ENCODE measurements at regions not wholly inside any gene's neighbourhood (a gene's known extent, or its start where the extent isn't known, plus 50 kb on each side); places are given as distances from the start of the nearest gene placed in this dataset.

GRCh38 chr4:110381784-110382183, 94.2 kb upstream of the ENPEP start:
- H3F3A ChIP-seq (replicated peaks; ENCODE audit: low read depth): no peaks in the 10 kb centered on the region
- no peaks in the 10 kb centered on the region for H3K36me3 ChIP-seq (ENCODE audit: insufficient read depth)
- H3K4me2 ChIP-seq: no peak overlapping the region
- H3K9me2 ChIP-seq (ENCODE audit: insufficient read depth): no peaks in the 10 kb centered on the region; the same call in 1 of the 2 replicates
- no peaks in the 10 kb centered on the region for H4K20me1 ChIP-seq (replicated peaks; ENCODE audit: insufficient read depth)
- no peaks in the 10 kb centered on the region for H3K4me1 ChIP-seq (ENCODE audit: insufficient read depth)
- peaks cover 2% of the 10 kb centered on the region for H3K27me3 Mint-ChIP-seq (ENCODE audit: insufficient read depth, low read depth, poor library complexity)
- H3K4me1 Mint-ChIP-seq: no peaks in the 10 kb centered on the region
- peaks cover 26% of the 10 kb centered on the region for H3K9me3 Mint-ChIP-seq
- TF ChIP-seq EZH2phosphoT487 (IDR thresholded peaks at IDR 0.05; ENCODE audit: unreplicated experiment): no peak
- no peak for TF ChIP-seq ZNF114 (CRISPR knock-in tag; IDR thresholded peaks at IDR 0.05)
- no peak for TF ChIP-seq ETS1 (IDR thresholded peaks at IDR 0.05)
- no peak for TF ChIP-seq REST (IDR thresholded peaks at IDR 0.05; ENCODE audit: unreplicated experiment)
- no peak for TF ChIP-seq CTCF (conservative IDR thresholded peaks at IDR 0.05; ENCODE audit: low read depth in 2 of 2)
- TF ChIP-seq ZNF331 (CRISPR knock-in tag; IDR thresholded peaks at IDR 0.05; ENCODE audit: low read depth): no peak
- no peak for TF ChIP-seq NANOG (IDR thresholded peaks at IDR 0.05; ENCODE audit: borderline replicate concordance)
- TF ChIP-seq STAT1 (IDR thresholded peaks at IDR 0.05; ENCODE audit: unreplicated experiment): no peak
- H3K79me2 ChIP-seq (replicated peaks; ENCODE audit: insufficient read depth): no peaks in the 10 kb centered on the region
- no peak overlapping the region for H3K4me3 Mint-ChIP-seq
- DNase-seq (ENCODE audit: low spot score): no peak
- H2AFZ ChIP-seq: no peak overlapping the region; the same call in 1 of the 2 replicates
- H3K36me3 Mint-ChIP-seq (ENCODE audit: low read depth): peaks cover 16% of the 10 kb centered on the region; the same call in 2 of the 3 replicates
- H3K27ac ChIP-seq (ENCODE audit: low read depth): no peak overlapping the region
- H3K4me3 ChIP-seq: no peak overlapping the region
- H3K27ac Mint-ChIP-seq: no peak overlapping the region
- ATAC-seq: no peak
- no peaks in the 10 kb centered on the region for H3K27me3 ChIP-seq (ENCODE audit: insufficient read depth)

GRCh38 chr4:110372485-110372884, 103.5 kb upstream of the ENPEP start:
- Mint-ChIP-seq H3K27ac (no peak overlapping the region), H3K36me3 (ENCODE audit: low read depth) (no peaks in the 10 kb centered on the region), H3K27me3 (ENCODE audit: insufficient read depth, low read depth, poor library complexity) (no peaks in the 10 kb centered on the region), H3K4me3 (no peak overlapping the region), H3K4me1 (peaks cover 6% of the 10 kb centered on the region; the same call in 1 of the 3 replicates), H3K9me3 (no peaks in the 10 kb centered on the region)
- ATAC-seq (no peak), DNase-seq (ENCODE audit: low spot score) (no peak)
- Histone ChIP-seq H2AFZ (peak overlapping the region; percentile 72; the same call in 1 of the 2 replicates), H3K4me3 (no peak overlapping the region), H3F3A (replicated peaks; ENCODE audit: low read depth) (no peaks in the 10 kb centered on the region), H3K9me2 (ENCODE audit: insufficient read depth) (0 out of 2 replicates have a peak, but pooled peaks cover 7% of the 10 kb centered on the region), H3K79me2 (replicated peaks; ENCODE audit: insufficient read depth) (no peaks in the 10 kb centered on the region), H3K27ac (ENCODE audit: low read depth) (no peak overlapping the region), H3K36me3 (ENCODE audit: insufficient read depth) (no peaks in the 10 kb centered on the region), H3K4me2 (no peak overlapping the region), H3K27me3 (ENCODE audit: insufficient read depth) (no peaks in the 10 kb centered on the region), H4K20me1 (replicated peaks; ENCODE audit: insufficient read depth) (no peaks in the 10 kb centered on the region), H3K4me1 (ENCODE audit: insufficient read depth) (no peaks in the 10 kb centered on the region)
- TF ChIP-seq ZNF331 (CRISPR knock-in tag; IDR thresholded peaks at IDR 0.05; ENCODE audit: low read depth): no peak
- no peak for TF ChIP-seq CREB1 (CRISPR knock-in tag; IDR thresholded peaks at IDR 0.05; ENCODE audit: low read depth)
- TF ChIP-seq EZH2phosphoT487 (IDR thresholded peaks at IDR 0.05; ENCODE audit: unreplicated experiment): no peak
- no peak for TF ChIP-seq JUNB (IDR thresholded peaks at IDR 0.05; ENCODE audit: unreplicated experiment)
- no peak for TF ChIP-seq CTCF (conservative IDR thresholded peaks at IDR 0.05; ENCODE audit: low read depth in 2 of 2)
- no peak for TF ChIP-seq EZH2 (IDR thresholded peaks at IDR 0.05; ENCODE audit: low read depth, unreplicated experiment)
